ENCODE measurements at regions not wholly inside any gene's neighbourhood (a gene's known extent, or its start where the extent isn't known, plus 50 kb on each side); places are given as distances from the start of the nearest gene placed in this dataset.
"Not testable (repeated sequence)": the region's sequence is repeated elsewhere in the genome, so short reads cannot be mapped to it uniquely, and the experiment has no call there.

- no peak for DNase-seq (ENCODE audit: low read depth)
Measured at GRCh38 chr3:148477375-148477774, 220.3 kb upstream of the AGTR1 start.

- no peak for DNase-seq (ENCODE audit: low read depth)
Measured at GRCh38 chr3:148493631-148494030, 204.1 kb upstream of the AGTR1 start.

- DNase-seq (ENCODE audit: low read depth), result no peak
Measured at GRCh38 chr3:148494451-148494850, 203.3 kb upstream of the AGTR1 start.

DNA sequence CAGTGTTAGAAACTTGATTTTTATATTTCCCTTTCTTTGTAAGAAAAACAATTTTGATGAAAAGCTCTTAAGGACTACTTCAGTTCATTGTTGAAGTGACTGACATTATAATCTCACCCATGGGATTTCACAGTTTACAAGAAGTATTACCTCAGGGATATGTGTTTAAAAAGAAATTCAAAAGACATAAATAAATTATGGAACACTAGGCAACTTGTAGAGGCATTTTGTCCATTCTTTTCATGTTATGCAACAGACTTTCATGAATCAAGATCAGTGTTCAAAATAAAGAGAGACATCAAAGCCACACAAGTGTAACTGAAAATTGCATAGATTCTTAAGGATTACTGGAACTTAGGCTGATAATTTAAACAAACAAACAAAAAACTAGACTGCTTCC, 196.8 kb upstream of the AGTR1 start:
- DNase-seq (ENCODE audit: low read depth), result no peak

DNA sequence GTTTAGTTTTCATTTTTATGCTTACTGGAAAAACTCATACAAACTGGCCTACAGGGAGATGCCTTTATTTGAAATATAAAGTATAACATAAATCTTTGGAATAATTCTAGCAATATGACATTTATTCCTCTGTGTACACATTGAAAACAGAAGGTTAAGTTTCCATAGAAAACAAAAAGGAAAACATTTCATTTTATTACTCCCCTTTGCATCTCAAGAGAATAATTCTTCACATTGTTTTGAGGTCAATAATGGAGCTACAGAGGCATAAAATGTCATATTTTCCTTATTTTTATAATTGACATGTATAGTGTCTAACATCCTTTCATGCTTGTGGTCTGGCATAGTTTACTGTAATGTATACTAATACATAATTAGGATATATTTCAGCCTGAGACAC, 187.6 kb upstream of the AGTR1 start:
- no peak for DNase-seq (ENCODE audit: low read depth)

DNA sequence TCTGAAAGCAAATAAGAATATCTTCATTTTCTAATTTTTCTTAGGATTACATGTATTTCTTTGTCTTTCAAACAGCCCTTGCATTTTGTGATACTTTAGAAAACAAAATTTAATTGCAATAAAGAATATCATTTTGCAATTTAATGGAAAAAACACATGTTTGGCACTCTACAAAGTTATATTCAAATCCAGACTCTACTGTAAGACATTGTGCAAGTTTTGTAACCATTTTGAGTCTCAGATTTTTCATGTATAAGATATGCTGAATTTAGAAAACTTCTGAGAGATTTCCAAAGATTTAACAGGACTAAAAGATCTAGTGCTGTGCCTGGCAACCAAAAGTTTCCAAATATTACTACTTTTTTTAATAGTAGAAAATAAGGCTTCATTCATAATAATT, 187.1 kb upstream of the AGTR1 start:
- DNase-seq (ENCODE audit: low read depth), result no peak

DNA sequence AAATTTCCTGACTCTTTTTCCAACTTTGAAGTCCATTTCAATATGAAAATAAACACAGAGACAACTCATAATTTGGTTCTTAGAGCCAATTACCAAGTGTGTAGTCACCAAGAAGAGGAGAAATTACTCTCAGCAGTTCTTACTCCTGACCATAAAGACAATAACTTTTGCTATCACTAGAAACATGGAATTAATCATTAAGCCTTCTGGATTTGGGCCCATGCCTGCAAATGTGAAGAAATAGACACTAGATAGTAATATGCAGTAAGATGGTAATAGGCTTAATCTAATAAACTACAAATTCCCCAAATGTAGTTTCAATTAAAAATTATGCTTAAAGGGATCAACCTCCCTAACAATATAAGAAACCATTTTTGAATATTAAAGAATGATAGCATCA, 185.1 kb upstream of the AGTR1 start:
- DNase-seq (ENCODE audit: low read depth), result no peak

DNA sequence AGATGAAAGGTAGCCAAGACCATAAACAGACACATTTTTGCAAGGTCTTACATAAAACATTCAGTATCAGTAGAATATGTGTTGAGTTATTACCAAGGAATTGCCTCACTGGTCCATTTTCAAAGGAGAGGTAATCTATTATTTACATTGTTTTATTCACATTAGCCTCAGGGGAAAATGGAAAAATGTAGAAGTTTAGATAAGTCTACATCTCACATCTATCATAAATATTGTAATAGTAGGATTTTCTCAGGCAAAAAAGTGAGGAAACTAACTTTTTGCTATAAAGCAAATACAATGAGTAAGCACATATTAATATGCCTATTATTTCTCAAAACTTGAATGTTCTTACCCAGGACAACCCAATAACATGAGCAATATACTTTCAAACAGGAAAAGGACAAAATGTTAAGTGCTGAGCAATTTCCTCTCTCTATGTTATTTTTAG, 184.6 kb upstream of the AGTR1 start:
- no peak for DNase-seq (ENCODE audit: low read depth)

GRCh38 chr3:148518520-148518919, 179.2 kb upstream of the AGTR1 start:
- no peak for DNase-seq (ENCODE audit: low read depth)

GRCh38 chr3:148525621-148526020, 172.1 kb upstream of the AGTR1 start:
- DNase-seq (ENCODE audit: low read depth), result not testable (repeated sequence)

GRCh38 chr3:148528024-148528423, 169.7 kb upstream of the AGTR1 start:
- no peak for DNase-seq (ENCODE audit: low read depth)

- DNase-seq (ENCODE audit: low read depth), result no peak
Measured at GRCh38 chr3:148531836-148532235, 165.9 kb upstream of the AGTR1 start.

DNA sequence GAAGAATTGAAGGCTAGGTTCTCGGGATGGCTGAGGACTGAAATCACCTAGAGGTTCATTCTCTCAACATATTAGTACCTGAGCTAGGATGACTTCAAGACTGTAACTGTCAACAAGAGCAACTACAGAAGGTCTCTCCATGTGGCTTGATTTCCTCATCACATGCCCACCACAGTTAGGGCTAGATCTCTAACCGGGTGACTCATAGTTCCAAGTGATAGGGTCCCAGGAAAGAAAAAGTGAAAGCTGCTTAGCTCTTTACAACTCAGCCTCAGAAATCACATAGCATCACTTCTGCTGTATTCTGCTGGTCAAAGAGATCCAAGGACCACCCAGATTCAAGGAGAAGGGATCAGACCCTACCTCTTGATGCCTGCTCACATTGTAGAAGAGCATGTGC, 165.4 kb upstream of the AGTR1 start:
- DNase-seq (ENCODE audit: low read depth), result no peak

DNA sequence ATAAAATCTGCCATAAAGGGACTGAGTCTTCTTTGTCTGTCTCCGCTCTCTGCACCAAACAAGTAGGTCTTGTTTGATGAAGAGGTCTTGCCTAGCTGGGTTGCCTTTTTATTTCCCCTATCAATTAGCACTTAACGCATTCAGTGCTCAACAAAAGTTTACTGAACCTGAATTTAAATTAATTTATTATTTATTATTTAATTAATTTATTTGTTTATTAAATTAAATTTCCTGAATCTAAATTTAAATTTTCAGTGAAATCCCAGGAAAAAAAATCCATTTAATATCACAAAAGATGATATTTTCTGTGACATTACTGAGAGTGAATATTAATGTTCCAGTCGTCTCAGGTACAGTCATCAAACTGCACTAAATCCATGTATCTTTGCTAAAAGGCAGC, 164.9 kb upstream of the AGTR1 start:
- no peak for DNase-seq (ENCODE audit: low read depth)

DNA sequence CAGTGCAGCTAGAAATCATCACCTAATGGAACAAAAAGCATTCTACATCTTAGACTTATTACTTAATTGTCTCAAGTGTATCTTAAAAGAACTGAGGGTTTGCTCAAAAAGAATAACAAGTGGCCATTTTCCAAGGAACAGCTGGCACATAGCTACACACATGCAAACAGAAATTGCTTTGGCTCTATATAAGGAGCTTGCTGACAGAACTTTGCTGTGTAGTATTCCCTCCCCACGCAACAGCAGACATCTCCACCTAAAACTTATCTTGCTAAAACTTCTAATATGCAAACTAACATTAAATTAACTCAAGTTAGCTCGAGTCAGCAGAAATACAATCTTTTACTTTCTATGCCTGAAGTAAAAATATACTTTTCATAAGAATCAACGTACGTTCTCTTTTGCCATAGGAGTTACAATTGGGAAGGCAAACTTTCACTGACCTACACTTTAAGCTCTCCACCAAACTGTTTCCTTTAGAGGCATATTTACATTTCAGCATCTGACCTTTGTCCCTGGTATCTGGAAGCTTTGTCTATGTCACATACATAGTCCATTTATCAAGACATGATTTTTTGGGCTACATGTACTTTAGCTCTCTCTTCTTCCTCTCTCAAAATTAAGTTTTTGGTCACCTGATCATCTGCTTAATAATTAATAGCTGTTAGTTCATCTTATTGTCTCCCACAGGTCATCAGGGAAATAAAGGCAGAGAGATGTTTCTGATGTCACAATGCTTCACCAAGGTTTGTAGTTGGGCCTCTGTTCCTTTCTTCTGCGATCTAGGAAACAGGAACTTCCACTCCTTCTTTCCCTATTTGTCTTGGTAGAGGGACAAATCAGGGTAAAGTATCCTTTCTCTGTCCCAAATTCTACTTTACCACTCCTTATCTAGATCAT, 163.4 kb upstream of the AGTR1 start:
- DNase-seq (ENCODE audit: low read depth), result no peak

DNA sequence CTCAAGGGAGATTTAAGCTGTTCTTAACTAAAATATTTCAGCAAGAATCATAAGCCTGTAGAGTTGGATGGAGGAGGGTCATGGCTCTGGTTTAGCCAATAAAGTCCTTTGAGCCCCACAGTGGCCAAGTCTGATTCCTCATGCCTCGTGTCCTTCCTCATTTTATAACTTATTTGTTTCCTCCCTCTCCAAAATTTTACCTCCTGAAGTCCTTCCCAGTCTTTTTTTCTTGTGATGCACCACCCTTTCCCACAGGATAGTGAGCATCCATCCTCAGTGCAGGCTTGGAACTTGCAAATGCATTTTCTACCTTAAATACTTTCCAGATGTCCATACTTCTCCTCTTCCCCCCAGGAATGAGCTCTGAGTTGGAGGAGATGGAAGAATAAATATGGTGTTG, 162.7 kb upstream of the AGTR1 start:
- no peak for DNase-seq (ENCODE audit: low read depth)

GRCh38 chr3:148540266-148540665, 157.4 kb upstream of the AGTR1 start:
- no peak for DNase-seq (ENCODE audit: low read depth)

GRCh38 chr3:148540851-148541250, 156.9 kb upstream of the AGTR1 start:
- DNase-seq (ENCODE audit: low read depth), result no peak

DNA sequence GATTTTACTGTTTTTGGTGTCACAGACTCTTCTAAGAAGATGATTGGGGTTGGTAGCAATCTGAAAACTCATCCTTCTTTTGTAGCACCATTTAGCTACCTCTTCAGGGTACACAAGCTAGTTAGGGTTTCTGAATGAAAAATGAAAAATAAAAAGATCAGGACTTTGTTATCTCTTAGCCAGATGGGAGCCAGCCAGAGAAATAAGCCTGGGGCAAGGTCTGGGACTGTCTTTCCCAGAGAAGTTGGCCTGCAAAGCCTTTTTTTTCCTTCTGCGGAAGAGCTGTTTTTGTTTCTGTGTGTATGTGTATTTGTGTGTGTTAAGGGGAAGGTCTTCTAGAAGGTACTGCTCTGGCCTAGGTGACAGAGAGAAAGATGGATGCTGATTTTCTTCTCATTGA, 150.7 kb upstream of the AGTR1 start:
- DNase-seq (ENCODE audit: low read depth), result no peak

DNA sequence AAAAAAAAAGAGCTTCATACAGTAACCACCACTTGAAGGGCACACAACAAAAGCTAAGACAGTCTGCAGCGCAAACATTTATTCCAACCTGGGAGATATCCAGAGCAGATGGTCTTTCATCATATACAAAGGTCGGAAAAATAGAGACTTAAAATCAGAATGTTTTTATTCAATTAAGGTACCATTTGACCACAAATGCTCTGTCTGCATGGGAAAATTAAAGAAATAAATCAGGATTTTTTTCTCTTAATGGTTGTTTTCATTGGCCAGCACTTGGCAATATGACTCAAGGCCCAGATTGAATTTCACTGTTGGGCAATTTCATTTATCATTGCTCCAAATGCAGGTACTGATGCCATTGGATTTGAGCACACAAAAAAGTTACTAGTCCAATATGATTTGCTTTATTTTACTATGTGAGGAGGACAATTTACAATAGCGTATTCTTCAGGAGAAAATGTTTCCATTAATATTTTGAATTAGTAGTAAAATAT, 145.9 kb upstream of the AGTR1 start:
- no peak for DNase-seq (ENCODE audit: low read depth)

DNA sequence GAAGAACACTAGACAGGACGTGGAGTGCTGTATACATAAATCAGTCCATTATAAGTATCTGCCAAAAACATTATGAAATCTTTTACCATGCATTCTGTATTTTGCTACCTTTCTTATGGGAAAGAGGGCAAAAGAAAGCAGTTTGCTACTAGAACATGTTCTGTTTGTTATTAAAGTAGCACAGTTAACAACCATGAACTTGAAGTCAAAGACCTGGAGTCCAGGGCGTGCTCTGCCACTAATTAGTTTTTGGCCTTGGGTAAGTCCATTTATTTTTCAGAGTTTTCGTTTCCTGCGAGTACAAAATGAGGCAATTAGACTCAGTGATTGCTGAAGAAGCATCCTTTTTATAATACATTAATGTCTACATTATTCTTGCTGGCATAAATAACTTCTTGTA, 143.3 kb upstream of the AGTR1 start:
- DNase-seq (ENCODE audit: low read depth), result no peak

DNA sequence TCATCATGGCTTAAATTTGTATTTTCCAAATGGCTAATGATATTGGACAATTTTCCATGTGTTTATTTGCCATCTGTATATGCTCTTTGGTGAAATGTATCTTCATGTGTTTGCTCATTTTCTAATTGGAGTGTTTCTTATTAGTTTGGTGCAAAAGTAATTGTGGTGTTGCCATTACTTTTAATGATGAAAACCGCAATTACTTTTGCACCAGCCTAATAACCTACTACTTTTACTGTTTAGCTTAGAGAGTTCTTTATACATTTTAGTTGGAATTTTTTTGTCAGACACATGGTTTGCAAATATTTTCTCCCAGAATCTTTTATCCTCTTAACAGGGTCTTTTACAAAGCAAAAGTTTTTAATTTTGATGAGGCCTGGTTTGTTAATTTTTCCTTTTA, 141.0 kb upstream of the AGTR1 start:
- no peak for DNase-seq (ENCODE audit: low read depth)

GRCh38 chr3:148577579-148577978, 120.1 kb upstream of the AGTR1 start:
- not testable (repeated sequence) for DNase-seq (ENCODE audit: low read depth)

DNA sequence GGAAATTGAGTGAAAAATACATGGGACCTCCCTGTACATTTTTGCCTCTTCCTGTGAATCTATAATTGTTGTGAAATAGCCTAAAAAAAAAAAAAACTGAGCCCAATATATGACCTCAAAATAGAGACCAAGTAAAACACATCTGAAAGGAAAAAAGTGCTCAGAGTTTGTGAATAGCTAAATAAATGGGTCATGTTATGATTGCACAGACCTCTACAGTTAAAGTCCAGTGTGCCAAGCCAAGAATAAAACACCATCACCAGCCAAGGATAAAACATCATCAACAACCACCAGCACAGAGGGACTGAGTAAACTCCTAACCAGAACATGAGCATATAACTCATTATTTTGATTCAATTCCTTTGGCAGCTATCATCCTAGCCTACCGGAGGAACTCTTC, 115.6 kb upstream of the AGTR1 start:
- no peak for DNase-seq (ENCODE audit: low read depth)

Data from RPMI7951 (cell line).